SU-DHL-6 (cell line): ENCODE measurements at regions not wholly inside any gene's neighbourhood (a gene's known extent, or its start where the extent isn't known, plus 50 kb on each side); places are given as distances from the start of the nearest gene placed in this dataset.

Experiments
- H2AFZ ChIP-seq: fragments of 200-600 bp; sonication (generic); 2 replicates; pipeline ENCODE4 v1.6.1; 2014; ENCODE audit warnings: low read depth, mild to moderate bottlenecking, moderate library complexity, mixed read lengths, antibody characterized with exemption, low read length; ENCODE audit not compliant: severe bottlenecking
- H3F3A ChIP-seq: fragments of 200-600 bp; shearing (Covaris generic); 2 replicates; pipeline ENCODE4 v1.6.0; 2016; ENCODE audit warnings: antibody characterized with exemption, mild to moderate bottlenecking; ENCODE audit not compliant: insufficient read depth
- H3K27ac ChIP-seq: fragments of 200-600 bp; sonication (generic); 2 replicates; pipeline ENCODE4 v1.5.1; 2016; ENCODE audit warnings: low read depth, mild to moderate bottlenecking, low read length, moderate library complexity, mixed read lengths
- H3K27me3 ChIP-seq: fragments of 200-600 bp; sonication (generic), shearing (Covaris generic); 2 replicates; pipeline ENCODE4 v1.6.0; 2014; ENCODE audit warnings: mild to moderate bottlenecking, low read length
- H3K36me3 ChIP-seq: fragments of 200-600 bp; sonication (generic); 2 replicates; pipeline ENCODE4 v1.6.1; 2014; ENCODE audit warnings: mild to moderate bottlenecking, low read length, mixed read lengths
- H3K4me2 ChIP-seq: fragments of 300-600, 200-600 bp; shearing (Covaris generic), sonication (generic); 2 replicates; pipeline ENCODE4 v1.6.0; 2014; ENCODE audit warnings: low read length, low read depth, mild to moderate bottlenecking; ENCODE audit not compliant: poor library complexity, severe bottlenecking
- H3K4me3 ChIP-seq: fragments of 200-600 bp; sonication (generic); 2 replicates; pipeline ENCODE4 v1.5.1; 2014; ENCODE audit warnings: antibody characterized with exemption, low read length, mild to moderate bottlenecking, mixed read lengths; ENCODE audit not compliant: insufficient read depth, poor library complexity, severe bottlenecking
- H3K79me2 ChIP-seq: fragments of 200-600 bp; sonication (generic); 2 replicates; pipeline ENCODE4 v1.6.1; 2014; ENCODE audit warnings: mild to moderate bottlenecking, low read length, moderate library complexity; ENCODE audit not compliant: insufficient read depth
- H3K9ac ChIP-seq: fragments of 200-600 bp; sonication (generic); 2 replicates; pipeline ENCODE4 v1.7.0; 2014; ENCODE audit warnings: mild to moderate bottlenecking, low read length
- H3K9me2 ChIP-seq: fragments of 200-600 bp; sonication (generic); replicated peaks from 2 replicates; pipeline ENCODE4 v1.6.1; 2014; ENCODE audit warnings: low read length; ENCODE audit not compliant: insufficient read depth
- H3K9me3 ChIP-seq: fragments of 200-600 bp; sonication (generic); 2 replicates; pipeline ENCODE4 v1.6.1; 2014; ENCODE audit warnings: low read length, mixed read lengths; ENCODE audit not compliant: insufficient read depth
- H4K20me1 ChIP-seq: fragments of 200-600 bp; sonication (generic); 2 replicates; pipeline ENCODE4 v1.6.1; 2014; ENCODE audit warnings: low read depth, mild to moderate bottlenecking, antibody characterized with exemption, low read length, moderate library complexity, mixed read lengths
- CTCF ChIP-seq: fragments of 200-600 bp; sonication (generic); IDR thresholded peaks from one replicate; pipeline ENCODE4 v1.5.1; 2017; ENCODE audit warnings: antibody characterized with exemption, mild to moderate bottlenecking, low read length, moderate library complexity; ENCODE audit not compliant: insufficient read depth, poor library complexity, severe bottlenecking
- EZH2phosphoT487 ChIP-seq: fragments of 200-600 bp; sonication (generic), shearing (Covaris generic); conservative IDR thresholded peaks from 2 replicates; pipeline ENCODE4 v1.6.1; 2018; ENCODE audit warnings: mild to moderate bottlenecking, antibody characterized with exemption, low read length, moderate library complexity, mixed read lengths

GRCh38 chr2:146853741-146854444 is 990.9 kb upstream of the ACVR2A start:
- Histone ChIP-seq H2AFZ (no peak overlapping the region), H3K79me2 (no peaks in the 10 kb centered on the region), H3K9ac (no peak overlapping the region), H3K4me2 (no peak overlapping the region), H3F3A (no peaks in the 10 kb centered on the region), H3K9me3 (no peaks in the 10 kb centered on the region), H3K4me3 (no peak overlapping the region), H3K27me3 (no peaks in the 10 kb centered on the region), H3K9me2 (no peaks in the 10 kb centered on the region), H3K36me3 (no peaks in the 10 kb centered on the region), H4K20me1 (no peaks in the 10 kb centered on the region), H3K27ac (no peak overlapping the region)
- TF ChIP-seq EZH2phosphoT487 (no peak), CTCF (no peak)

GRCh38 chr2:146852661-146853060 is 992.2 kb upstream of the ACVR2A start:
- Histone ChIP-seq H3F3A (no peaks in the 10 kb centered on the region), H3K9ac (no peak overlapping the region), H3K27me3 (no peaks in the 10 kb centered on the region), H3K4me2 (no peak overlapping the region), H2AFZ (no peak overlapping the region), H3K27ac (no peak overlapping the region), H3K36me3 (no peaks in the 10 kb centered on the region), H3K79me2 (no peaks in the 10 kb centered on the region), H3K4me3 (no peak overlapping the region), H3K9me2 (no peaks in the 10 kb centered on the region), H4K20me1 (no peaks in the 10 kb centered on the region), H3K9me3 (no peaks in the 10 kb centered on the region)
- TF ChIP-seq CTCF (no peak), EZH2phosphoT487 (no peak)

- TF ChIP-seq CTCF (no peak), EZH2phosphoT487 (no peak)
- Histone ChIP-seq H3K27ac (no peak overlapping the region), H3K9ac (no peak overlapping the region), H3K4me2 (no peak overlapping the region), H3K79me2 (no peaks in the 10 kb centered on the region), H3K9me3 (no peaks in the 10 kb centered on the region), H3K27me3 (no peaks in the 10 kb centered on the region), H3K36me3 (no peaks in the 10 kb centered on the region), H3K9me2 (no peaks in the 10 kb centered on the region), H3K4me3 (no peak overlapping the region), H4K20me1 (no peaks in the 10 kb centered on the region), H3F3A (no peaks in the 10 kb centered on the region), H2AFZ (no peak overlapping the region)
Measured at GRCh38 chr2:146850746-146851145, 994.1 kb upstream of the ACVR2A start.
